K562 (cell line): ENCODE measurements at regions not wholly inside any gene's neighbourhood (a gene's known extent, or its start where the extent isn't known, plus 50 kb on each side); places are given as distances from the start of the nearest gene placed in this dataset.

Source experiments
- ATAC-seq: fragments of 200-7000 bp; cut with Tn5 transposase; 3 replicates; pipeline ENCODE4 v1.9.1; 2020; ENCODE audit warnings: moderate library complexity
- BruUV-seq: library from RNA; stranded (reverse); fragments of 400-500 nt; replicated peaks from 2 replicates; lab custom pipeline; 2021; lab: Mats Ljungman, UMichigan
- CTCF ChIA-PET: fragments of 300-600 bp; formaldehyde crosslinking; extraction: SDS; loops from one replicate; lab custom pipeline; 2021; ENCODE audit warnings: low intra/inter-chr PET ratio; lab: Yijun Ruan, JAX
- POLR2A ChIA-PET: fragments of 300-600, 350-650 bp; sonication (Branson Sonifier 250); formaldehyde crosslinking; extraction: SDS; loops from one replicate; lab custom pipeline; 2021; ENCODE audit warnings: antibody characterized with exemption, inconsistent platforms; lab: Yijun Ruan, JAX
- DNase-seq, 4 experiments: peaks; one replicate each; pipeline versions ENCODE4 v3.0.0 to v3.0.0-alpha.2; 2011 to 2018; ENCODE audit warnings: low spot score in 3 of 4, mixed read lengths in 3 of 4; ENCODE audit errors: extremely low read depth in 1 of 4
- FAIRE-seq: peaks from 2 replicates; lab custom pipeline; 2011; peaks lifted over from hg19 to GRCh38; lab: Jason Lieb, UNC
- H2AFZ ChIP-seq: 2 replicates; pipeline ENCODE4 v1.6.0; 2011; ENCODE audit warnings: low read depth, low read length, control low read depth, inconsistent platforms
- H3K27ac ChIP-seq: fragments of 200-600 bp; 3 replicates; pipeline ENCODE4 v1.8.0; 2011; ENCODE audit warnings: low read depth, mild to moderate bottlenecking, control low read depth, inconsistent platforms, low read length, moderate library complexity, mixed read lengths; ENCODE audit errors: extremely low read depth
- H3K27me3 ChIP-seq, 2 experiments: fragments of 300-600 bp in 1 of 2; 2 replicates in 1 of 2; 3 replicates in 1 of 2; pipeline versions ENCODE4 v1.6.0 to v1.8.0; 2011; ENCODE audit warnings: inconsistent platforms in 2 of 2, low read length in 2 of 2, mild to moderate bottlenecking in 1 of 2, mixed read lengths in 1 of 2, moderate library complexity in 1 of 2; ENCODE audit not compliant: control insufficient read depth in 2 of 2, insufficient read depth in 2 of 2
- H3K36me3 ChIP-seq: fragments of 300-600 bp; 3 replicates; pipeline ENCODE4 v1.8.0; 2011; ENCODE audit warnings: mild to moderate bottlenecking, low read length, inconsistent platforms; ENCODE audit not compliant: control insufficient read depth, insufficient read depth
- H3K4me1 ChIP-seq, 2 experiments: fragments of 200-600 bp in 1 of 2; replicated peaks in 1 of 2; 2 replicates in 1 of 2; 3 replicates in 1 of 2; pipeline versions ENCODE4 v1.5.1 to v1.8.0; 2011; ENCODE audit warnings: inconsistent platforms in 2 of 2, low read length in 2 of 2, mild to moderate bottlenecking in 1 of 2, mixed read lengths in 1 of 2, moderate library complexity in 1 of 2; ENCODE audit not compliant: control insufficient read depth in 2 of 2, insufficient read depth in 2 of 2
- H3K4me2 ChIP-seq: 2 replicates; pipeline ENCODE4 v1.6.1; 2011; ENCODE audit warnings: low read length, control low read depth, inconsistent platforms, mixed read lengths; ENCODE audit not compliant: insufficient read depth
- H3K4me3 ChIP-seq: fragments of 200-600 bp; sonication (generic), shearing (Covaris generic); 2 replicates; pipeline ENCODE4 v1.5.1; 2016; ENCODE audit warnings: control low read depth, inconsistent platforms
- H3K79me2 ChIP-seq: fragments of 200-600 bp; 3 replicates; pipeline ENCODE4 v1.8.0; 2011; ENCODE audit warnings: low read length, inconsistent platforms; ENCODE audit not compliant: control insufficient read depth, insufficient read depth
- H3K9ac ChIP-seq, 2 experiments: 2 replicates each; pipeline versions ENCODE4 v1.6.0 to v1.6.1; 2011; ENCODE audit warnings: low read depth in 2 of 2, low read length in 2 of 2, control low read depth in 1 of 2, inconsistent platforms in 1 of 2, mild to moderate bottlenecking in 1 of 2, mixed read lengths in 1 of 2; ENCODE audit not compliant: insufficient read depth in 1 of 2
- H3K9me1 ChIP-seq: one replicate; pipeline ENCODE4 v1.6.0; 2011; ENCODE audit warnings: inconsistent platforms, mild to moderate bottlenecking, low read length, moderate library complexity; ENCODE audit not compliant: control insufficient read depth, insufficient read depth
- H3K9me3 ChIP-seq: replicated peaks from 2 replicates; pipeline ENCODE4 v1.5.1; 2011; ENCODE audit warnings: low read depth, low read length, inconsistent platforms; ENCODE audit not compliant: control insufficient read depth, insufficient read depth
- H4K20me1 ChIP-seq: replicated peaks from 2 replicates; pipeline ENCODE4 v1.6.1; 2011; ENCODE audit warnings: low read length, inconsistent platforms, mixed read lengths; ENCODE audit not compliant: control insufficient read depth, insufficient read depth
- BCL6 ChIP-seq: fragments of 250-450 bp; sonication (Bioruptor Pico); IDR thresholded peaks from 2 replicates; pipeline ENCODE4 v1.4.0; 2020
- EGR1 ChIP-seq: fragments of 450-650 bp; conservative IDR thresholded peaks from 2 replicates; pipeline ENCODE4 v1.6.1; 2017; ENCODE audit warnings: mild to moderate bottlenecking
- KAT2B ChIP-seq: IDR thresholded peaks from one replicate; pipeline ENCODE4 v1.6.1; 2012; ENCODE audit warnings: low read depth, mild to moderate bottlenecking, control low read depth, inconsistent platforms, low read length, moderate library complexity
- MEIS2 ChIP-seq: fragments of 450-650 bp; IDR thresholded peaks from 2 replicates; pipeline ENCODE4 v1.6.1; 2014; ENCODE audit warnings: mild to moderate bottlenecking; ENCODE audit not compliant: partially characterized antibody
- NR2C1 ChIP-seq, 2 experiments: fragments of 450-650 bp; IDR thresholded peaks; 2 replicates each; pipeline ENCODE4 v1.6.1; 2017; ENCODE audit warnings: mild to moderate bottlenecking in 2 of 2, antibody characterized with exemption in 1 of 2, inconsistent platforms in 1 of 2, missing compliant biosample characterization in 1 of 2, missing genetic modification characterization in 1 of 2
- PHF8 ChIP-seq: fragments of 200-600 bp; sonication (generic); IDR thresholded peaks from 2 replicates; pipeline ENCODE4 v1.6.1; 2012; ENCODE audit warnings: mixed run types, mild to moderate bottlenecking, inconsistent platforms, low read length, moderate library complexity, borderline replicate concordance
- WGBS: fragments of 100-300 bp; shearing (Covaris generic); methylation state at CpG from one replicate; pipeline ENCODE4 v1.1.6; 2016; ENCODE audit warnings: low coverage, mixed read lengths; ENCODE audit not compliant: insufficient coverage; ENCODE audit errors: missing lambda C conversion rate; 5-methylcytosine and 5-hydroxymethylcytosine counted together
- in situ Hi-C: fragments of 300-500 bp; cut with MboI; formaldehyde crosslinking; loops from 4 replicates; pipeline ENCODE4 v1.15.0; 2018; ENCODE audit warnings: inconsistent platforms, mixed read lengths
- intact Hi-C: fragments of 100-400 bp; cut with micrococcal nuclease; formaldehyde crosslinking; loops from 2 replicates; pipeline ENCODE4 v1.14.2; 2022
- TF ChIP-seq, protein P1 (sequence below): fragments of 250-450 bp; sonication (Bioruptor Pico); IDR thresholded peaks from 2 replicates; pipeline ENCODE4 v1.4.0; 2020; ENCODE audit warnings: mild to moderate bottlenecking
- TF ChIP-seq, protein P2 (sequence below), 2 experiments: fragments of 200-800 bp in 1 of 2; sonication (Bioruptor generic) in 1 of 2; sonication (generic) in 1 of 2; formaldehyde crosslinking in 1 of 2; IDR thresholded peaks in 1 of 2; conservative IDR thresholded peaks in 1 of 2; 2 replicates each; pipeline versions ENCODE4 v1.5.0 to v1.6.1; 2016 to 2020; ENCODE audit warnings: missing compliant biosample characterization in 1 of 2, missing genetic modification characterization in 1 of 2, missing genetic modification reagents in 1 of 2
- TF ChIP-seq, protein P3 (sequence below): fragments of 250-450 bp; sonication (Bioruptor Pico); IDR thresholded peaks from 2 replicates; pipeline ENCODE4 v1.4.0; 2020; ENCODE audit warnings: mild to moderate bottlenecking, moderate library complexity

DNA sequence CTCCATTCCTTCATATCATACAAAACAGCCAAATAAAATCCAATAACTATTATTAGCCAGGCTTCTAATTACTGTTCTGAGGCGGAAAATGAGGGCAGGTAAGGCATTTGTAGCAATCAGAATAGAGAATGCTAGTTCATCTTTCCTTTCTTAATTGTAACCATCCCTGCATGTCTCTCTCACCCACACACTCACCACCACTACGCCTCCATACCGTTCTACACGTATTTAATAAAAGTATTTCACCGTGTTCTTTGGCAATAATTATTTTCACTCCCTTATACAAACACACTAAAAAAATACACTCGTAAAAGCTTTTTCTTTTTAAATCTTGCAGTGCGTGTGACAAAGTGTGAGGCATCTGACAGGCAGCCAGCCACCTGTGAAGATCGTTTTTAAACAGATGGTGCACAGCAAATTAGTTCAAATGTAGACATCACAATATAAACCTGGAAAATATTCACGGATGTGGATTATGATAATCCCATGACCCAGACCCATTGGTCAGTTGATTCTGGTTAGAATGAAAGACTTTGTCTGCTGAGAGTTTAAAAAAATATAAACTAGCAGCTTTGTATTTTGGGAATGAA is 653.6 kb downstream of the REEP3 start (continued):
- TF ChIP-seq, protein P1, sequence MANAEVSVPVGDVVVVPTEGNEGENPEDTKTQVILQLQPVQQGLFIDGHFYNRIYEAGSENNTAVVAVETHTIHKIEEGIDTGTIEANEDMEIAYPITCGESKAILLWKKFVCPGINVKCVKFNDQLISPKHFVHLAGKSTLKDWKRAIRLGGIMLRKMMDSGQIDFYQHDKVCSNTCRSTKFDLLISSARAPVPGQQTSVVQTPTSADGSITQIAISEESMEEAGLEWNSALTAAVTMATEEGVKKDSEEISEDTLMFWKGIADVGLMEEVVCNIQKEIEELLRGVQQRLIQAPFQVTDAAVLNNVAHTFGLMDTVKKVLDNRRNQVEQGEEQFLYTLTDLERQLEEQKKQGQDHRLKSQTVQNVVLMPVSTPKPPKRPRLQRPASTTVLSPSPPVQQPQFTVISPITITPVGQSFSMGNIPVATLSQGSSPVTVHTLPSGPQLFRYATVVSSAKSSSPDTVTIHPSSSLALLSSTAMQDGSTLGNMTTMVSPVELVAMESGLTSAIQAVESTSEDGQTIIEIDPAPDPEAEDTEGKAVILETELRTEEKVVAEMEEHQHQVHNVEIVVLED (CRISPR knock-in tag), result no peak
- TF ChIP-seq EGR1, result no peak
- TF ChIP-seq, protein P2, sequence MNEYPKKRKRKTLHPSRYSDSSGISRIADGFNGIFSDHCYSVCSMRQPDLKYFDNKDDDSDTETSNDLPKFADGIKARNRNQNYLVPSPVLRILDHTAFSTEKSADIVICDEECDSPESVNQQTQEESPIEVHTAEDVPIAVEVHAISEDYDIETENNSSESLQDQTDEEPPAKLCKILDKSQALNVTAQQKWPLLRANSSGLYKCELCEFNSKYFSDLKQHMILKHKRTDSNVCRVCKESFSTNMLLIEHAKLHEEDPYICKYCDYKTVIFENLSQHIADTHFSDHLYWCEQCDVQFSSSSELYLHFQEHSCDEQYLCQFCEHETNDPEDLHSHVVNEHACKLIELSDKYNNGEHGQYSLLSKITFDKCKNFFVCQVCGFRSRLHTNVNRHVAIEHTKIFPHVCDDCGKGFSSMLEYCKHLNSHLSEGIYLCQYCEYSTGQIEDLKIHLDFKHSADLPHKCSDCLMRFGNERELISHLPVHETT (CRISPR knock-in tag; conservative IDR thresholded peaks at IDR 0.05 in 1 of 2, IDR thresholded peaks at IDR 0.05 in 1 of 2), result no peak
- no peak for TF ChIP-seq KAT2B

DNA sequence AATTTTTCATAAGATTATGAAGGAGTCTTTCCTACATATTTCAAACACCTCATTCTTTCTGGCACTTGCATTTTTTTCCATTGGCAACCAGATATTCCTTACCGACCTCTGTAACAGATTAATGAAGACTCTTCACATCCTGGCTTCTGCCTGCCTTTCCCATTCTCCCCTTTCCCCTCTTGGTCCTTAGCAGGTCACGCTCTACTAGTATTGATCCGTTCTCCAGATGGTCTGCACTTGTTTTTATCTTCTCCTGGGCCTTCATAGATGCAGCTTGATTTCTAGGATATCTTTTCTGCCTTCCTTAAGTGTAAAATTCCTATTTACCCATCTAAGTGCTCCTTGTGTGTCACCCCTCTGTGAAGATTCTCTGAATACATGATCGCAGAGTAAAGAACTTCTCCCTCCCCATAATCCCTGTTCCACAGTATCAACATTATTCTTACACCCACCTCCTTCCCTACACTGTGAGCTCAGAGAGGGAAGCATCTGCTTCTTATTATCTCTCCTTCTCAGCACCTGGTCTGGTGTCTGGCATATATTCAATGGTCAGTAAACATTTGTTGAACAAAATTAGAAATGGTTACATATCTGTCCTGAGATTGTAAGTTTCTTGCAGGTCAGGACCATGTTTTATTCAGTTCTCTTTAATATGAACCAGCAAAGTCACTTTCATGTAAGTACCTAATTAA is 654.2 kb downstream of the REEP3 start:
- 0 out of 2 replicates have a peak, but pooled peaks cover 1% of the 10 kb centered on the region for H3K9me3 ChIP-seq
- H3K4me3 ChIP-seq, result no peak overlapping the region
- ChIA-PET POLR2A (interaction anchor here (1.1 kb wide), 1 partner anchor 15 kb away, joined by 3 read pairs; no protein-coding TSS in a partner anchor), CTCF (no interaction called here)
- no peaks in the 10 kb centered on the region for H3K79me2 ChIP-seq
- no peak overlapping the region for H3K9ac ChIP-seq
- H3K4me1 ChIP-seq, result no peaks in the 10 kb centered on the region
- in situ Hi-C loops, result no loop called here
- ATAC-seq (no peak), DNase-seq (no peak), FAIRE-seq (no peak)
- no peaks in the 10 kb centered on the region for H3K36me3 ChIP-seq
- intact Hi-C loops, result no loop called here
- TF ChIP-seq, protein P3, sequence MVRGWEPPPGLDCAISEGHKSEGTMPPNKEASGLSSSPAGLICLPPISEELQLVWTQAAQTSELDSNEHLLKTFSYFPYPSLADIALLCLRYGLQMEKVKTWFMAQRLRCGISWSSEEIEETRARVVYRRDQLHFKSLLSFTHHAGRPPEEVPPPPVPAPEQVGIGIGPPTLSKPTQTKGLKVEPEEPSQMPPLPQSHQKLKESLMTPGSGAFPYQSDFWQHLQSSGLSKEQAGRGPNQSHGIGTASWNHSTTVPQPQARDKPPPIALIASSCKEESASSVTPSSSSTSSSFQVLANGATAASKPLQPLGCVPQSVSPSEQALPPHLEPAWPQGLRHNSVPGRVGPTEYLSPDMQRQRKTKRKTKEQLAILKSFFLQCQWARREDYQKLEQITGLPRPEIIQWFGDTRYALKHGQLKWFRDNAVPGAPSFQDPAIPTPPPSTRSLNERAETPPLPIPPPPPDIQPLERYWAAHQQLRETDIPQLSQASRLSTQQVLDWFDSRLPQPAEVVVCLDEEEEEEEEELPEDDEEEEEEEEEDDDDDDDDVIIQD, result no peak
- TF ChIP-seq NR2C1 (IDR thresholded peaks at IDR 0.05) (no peak), NR2C1 (tag; IDR thresholded peaks at IDR 0.05) (no peak), BCL6 (CRISPR knock-in tag) (no peak), MEIS2 (no peak), PHF8 (no peak)
- H2AFZ ChIP-seq, result no peak overlapping the region
- H3K4me2 ChIP-seq, result no peak overlapping the region
- H3K27me3 ChIP-seq, result no peaks in the 10 kb centered on the region
- WGBS, result 0% methylated on average over 4 of the region's 4 CpGs
- H3K27ac ChIP-seq, result no peak overlapping the region
- H4K20me1 ChIP-seq, result no peaks in the 10 kb centered on the region
- BruUV-seq, result no TSS peak
- H3K9me1 ChIP-seq, result no peaks in the 10 kb centered on the region
